ENCODE measurements at regions not wholly inside any gene's neighbourhood (a gene's known extent, or its start where the extent isn't known, plus 50 kb on each side); places are given as distances from the start of the nearest gene placed in this dataset.
A peak's percentile ranks its signal among the peaks of the same experiment; 100 is the strongest.

DNA sequence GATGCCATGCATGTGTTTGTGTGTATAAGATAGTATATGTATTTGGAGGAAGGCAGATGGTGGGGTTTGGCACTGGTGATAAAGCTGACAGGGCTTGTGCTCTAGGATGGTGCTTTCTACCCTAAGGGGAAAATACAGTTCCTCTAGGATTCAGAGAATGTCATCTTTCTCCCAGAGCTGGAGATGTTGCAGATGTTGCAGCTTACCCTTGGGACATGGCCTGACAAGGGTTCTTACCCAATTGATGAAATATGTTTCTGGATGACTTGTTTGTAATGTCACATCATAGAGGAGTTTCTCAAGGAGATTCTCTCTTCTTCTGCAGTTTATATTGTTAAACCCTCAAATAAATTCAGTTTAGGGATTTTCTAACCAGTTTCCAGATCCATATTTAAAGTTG, 52.5 kb upstream of the PITX2 start:
- DNase-seq (ENCODE audit: low spot score), result no peak

GRCh38 chr4:110676241-110676640, 53.4 kb upstream of the PITX2 start:
- DNase-seq (ENCODE audit: low spot score), result no peak

DNA sequence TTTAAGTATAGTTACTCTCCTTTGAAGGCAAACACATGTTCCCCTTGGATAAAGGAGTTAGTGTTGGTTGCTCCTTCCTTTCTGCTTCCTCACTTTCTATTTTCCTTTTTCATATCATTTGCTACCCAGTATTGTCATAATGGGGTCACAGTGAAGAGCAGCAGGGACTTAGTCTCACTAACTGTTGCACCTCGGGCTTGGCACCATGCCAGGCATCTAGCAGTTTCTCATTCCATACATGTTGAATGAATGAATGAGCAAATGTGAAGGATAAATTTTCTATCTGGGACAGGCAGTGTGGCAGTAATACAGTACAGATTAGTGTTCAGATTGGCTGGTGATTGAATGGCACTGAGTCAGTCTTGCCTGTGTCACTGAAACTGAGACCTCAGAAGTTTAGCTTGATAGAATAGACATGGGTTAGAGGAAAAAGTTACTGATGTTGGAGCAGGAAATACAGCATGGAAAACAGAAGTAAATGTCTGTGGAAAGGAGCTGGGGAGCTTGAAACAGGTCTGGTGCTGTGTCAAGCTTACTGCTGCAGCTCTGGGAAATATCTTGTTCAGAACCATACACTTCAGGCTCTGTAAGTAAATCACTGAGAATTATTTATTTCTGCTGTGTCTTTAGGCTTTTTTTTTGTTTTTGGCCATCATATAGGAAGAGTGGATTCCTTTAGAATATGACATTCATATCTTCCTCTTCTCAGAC, 55.8 kb upstream of the PITX2 start:
- DNase-seq (ENCODE audit: low spot score), result no peak

DNA sequence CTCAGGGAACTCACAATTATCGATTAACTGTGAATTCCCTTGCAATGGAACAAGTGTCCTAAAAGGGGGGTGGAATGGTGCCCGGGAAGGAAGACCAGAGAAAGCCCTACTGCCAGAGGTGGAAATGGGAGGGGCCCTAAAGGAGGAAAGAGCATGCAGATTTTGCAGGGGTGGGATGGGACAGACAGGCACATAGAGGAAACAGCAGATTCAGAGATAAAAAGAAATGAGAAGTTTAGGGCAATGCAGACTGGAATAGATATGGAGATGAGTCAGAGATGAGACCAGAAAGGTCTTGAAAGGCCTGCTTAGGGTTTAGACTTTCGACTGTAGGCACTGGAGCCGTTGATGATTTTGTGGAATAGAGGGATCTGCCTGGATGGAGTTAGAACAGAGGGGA, 57.4 kb upstream of the PITX2 start:
- no peak for DNase-seq (ENCODE audit: low spot score)

GRCh38 chr4:110681381-110681780, 58.5 kb upstream of the PITX2 start:
- DNase-seq (ENCODE audit: low spot score), result no peak

DNA sequence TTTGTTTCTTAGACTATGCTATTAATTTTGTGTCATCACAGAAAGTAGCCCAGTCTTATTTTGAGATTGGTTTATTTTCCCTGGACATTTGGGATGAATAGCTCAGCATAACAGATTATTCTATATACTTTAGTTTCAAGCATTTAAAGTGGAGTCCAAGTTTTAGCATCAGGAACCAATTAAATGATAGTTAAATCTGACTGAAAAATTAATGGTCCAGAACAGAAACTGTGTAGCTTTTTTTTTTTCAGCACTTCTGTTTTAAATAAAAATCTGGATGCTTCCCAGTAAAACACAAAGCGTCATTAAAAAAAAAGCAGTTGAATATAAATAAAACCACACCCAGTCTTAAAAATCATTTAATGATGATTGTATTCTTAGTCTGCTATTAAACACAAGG, 59.4 kb upstream of the PITX2 start:
- DNase-seq (ENCODE audit: low spot score), result no peak

GRCh38 chr4:110683601-110684000, 60.7 kb upstream of the PITX2 start:
- no peak for DNase-seq (ENCODE audit: low spot score)

- no peak for DNase-seq (ENCODE audit: low spot score)
Measured at GRCh38 chr4:110702326-110702725, 79.4 kb upstream of the PITX2 start.

GRCh38 chr4:110704748-110705439, 82.0 kb upstream of the PITX2 start:
- no peak for DNase-seq (ENCODE audit: low spot score)

GRCh38 chr4:110705440-110705782, 82.5 kb upstream of the PITX2 start:
- DNase-seq (ENCODE audit: low spot score), result no peak

DNA sequence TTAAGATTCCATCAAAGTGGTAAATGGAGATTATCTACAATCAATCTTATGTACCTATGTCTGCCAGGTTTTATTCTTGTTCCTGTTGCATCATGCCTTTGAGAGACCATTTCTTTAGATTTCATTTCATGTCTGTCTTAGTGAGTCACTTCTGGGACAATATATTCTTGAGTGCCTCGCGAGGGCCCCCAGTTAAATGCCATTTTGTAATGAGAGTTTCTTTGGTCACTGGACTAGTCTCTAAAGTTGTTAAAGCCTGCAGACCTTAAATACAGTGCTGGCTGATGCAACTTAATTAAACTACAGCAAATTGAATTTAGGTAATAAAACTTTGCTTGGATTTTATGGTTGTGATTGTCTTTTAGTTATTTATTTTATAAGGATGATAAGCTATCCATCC, 87.2 kb upstream of the PITX2 start:
- DNase-seq (ENCODE audit: low spot score), result no peak

- no peak for DNase-seq (ENCODE audit: low spot score)
Measured at GRCh38 chr4:110712486-110712885, 89.6 kb upstream of the PITX2 start.

DNA sequence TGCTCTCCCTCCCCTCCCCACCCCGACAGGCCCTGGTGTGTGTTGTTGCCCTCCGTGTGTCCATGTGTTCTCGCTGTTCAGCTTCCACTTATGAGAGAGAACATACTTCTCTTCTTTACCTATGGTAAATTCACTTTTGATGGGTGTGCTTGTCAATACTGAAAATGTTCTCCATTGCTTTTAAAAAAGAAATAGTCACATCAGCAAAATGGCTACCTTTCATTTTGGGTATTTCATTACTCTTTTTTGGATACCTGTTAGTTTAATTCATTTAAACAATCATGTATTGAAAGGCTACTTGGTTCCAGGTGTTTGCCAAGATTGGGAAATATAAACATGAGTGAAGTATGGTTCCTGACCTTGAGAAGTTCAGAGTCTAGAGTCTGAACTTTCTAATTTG, 107.4 kb upstream of the PITX2 start:
- DNase-seq (ENCODE audit: low spot score), result no peak

- DNase-seq (ENCODE audit: low spot score), result no peak
Measured at GRCh38 chr4:110733901-110734300, 111.0 kb upstream of the PITX2 start.

GRCh38 chr4:110735686-110736085, 112.8 kb upstream of the PITX2 start:
- DNase-seq (ENCODE audit: low spot score), result no peak

- no peak for DNase-seq (ENCODE audit: low spot score)
Measured at GRCh38 chr4:110737931-110738330, 115.1 kb upstream of the PITX2 start.

DNA sequence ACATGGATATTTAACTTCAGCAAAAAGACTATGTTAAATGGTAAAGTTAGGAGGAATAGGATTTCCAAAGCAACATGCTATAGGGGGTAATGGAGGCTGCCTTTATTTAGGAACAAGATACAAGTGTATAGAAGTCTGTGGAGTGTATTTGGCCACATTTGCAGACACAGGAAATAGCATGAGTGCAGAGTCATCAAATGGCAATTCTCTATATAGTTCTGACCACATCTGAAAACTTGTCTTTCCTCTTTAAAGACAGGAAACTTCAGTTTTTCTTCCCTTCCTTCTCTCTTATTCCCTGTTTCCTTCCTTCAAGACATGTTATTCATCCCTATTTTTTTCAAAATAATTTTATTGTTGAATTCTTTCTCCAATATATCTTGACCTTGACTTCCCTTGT, 119.3 kb upstream of the PITX2 start:
- no peak for DNase-seq (ENCODE audit: low spot score)

DNA sequence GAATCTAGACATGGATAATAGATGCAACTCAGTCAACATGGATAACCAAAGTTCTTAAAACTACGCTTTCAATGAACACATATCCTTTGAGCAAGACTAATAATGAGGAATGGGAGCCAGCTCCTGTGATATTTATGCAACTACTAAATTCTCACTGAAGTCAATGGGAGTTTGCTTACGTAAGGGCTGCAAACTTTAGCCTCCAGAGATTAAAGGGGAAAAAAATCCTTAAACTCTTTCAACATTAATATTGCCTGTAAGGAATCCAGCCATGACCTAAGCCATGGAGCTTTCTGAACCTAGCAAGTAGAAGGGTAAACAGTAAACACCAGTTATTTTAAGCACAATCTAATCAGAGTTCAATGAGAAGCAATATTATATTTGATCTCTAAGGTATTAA, 125.2 kb upstream of the PITX2 start:
- DNase-seq (ENCODE audit: low spot score), result no peak

GRCh38 chr4:110751183-110751582, 128.3 kb upstream of the PITX2 start:
- no peak for DNase-seq (ENCODE audit: low spot score)

DNA sequence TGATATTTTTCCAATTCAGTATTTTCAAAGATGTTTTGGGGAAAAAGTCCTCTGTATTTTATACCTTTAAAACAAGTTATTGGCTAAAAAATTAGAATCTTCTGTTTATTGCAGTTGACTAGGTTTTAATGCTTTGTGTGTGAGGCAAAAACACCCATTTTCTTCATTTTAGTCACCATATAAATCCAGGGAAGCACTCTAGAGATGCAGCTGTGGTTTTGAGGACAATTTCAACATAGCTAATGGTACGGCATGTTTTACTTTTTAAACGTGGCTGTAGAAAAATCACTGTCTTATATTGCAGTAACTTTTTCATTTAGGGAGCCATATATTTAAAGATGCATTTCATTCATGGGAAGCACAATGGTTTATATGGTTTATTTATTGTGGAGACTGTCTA, 129.1 kb upstream of the PITX2 start:
- no peak for DNase-seq (ENCODE audit: low spot score)

GRCh38 chr4:110753466-110753865, 130.6 kb upstream of the PITX2 start:
- peak; percentile 7 for DNase-seq (ENCODE audit: low spot score)

DNA sequence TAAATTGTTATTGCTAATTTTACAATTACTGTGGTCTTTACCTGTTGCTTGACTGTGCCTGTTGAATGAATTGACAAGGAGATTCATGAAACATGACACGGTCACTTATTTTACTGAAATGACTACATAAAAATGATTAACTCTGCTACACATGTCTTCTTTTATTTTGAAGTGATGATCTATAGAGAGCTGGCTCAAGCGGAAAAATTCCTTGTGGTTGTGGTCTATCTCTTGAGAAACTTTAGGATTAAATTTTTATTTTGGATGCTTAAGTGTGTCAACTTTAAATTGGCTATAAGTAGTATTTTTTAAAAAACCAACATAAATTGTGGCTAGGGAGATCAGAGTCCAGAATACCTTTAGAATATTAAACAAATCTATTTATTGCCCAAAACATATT, 131.8 kb upstream of the PITX2 start:
- DNase-seq (ENCODE audit: low spot score), result no peak

DNA sequence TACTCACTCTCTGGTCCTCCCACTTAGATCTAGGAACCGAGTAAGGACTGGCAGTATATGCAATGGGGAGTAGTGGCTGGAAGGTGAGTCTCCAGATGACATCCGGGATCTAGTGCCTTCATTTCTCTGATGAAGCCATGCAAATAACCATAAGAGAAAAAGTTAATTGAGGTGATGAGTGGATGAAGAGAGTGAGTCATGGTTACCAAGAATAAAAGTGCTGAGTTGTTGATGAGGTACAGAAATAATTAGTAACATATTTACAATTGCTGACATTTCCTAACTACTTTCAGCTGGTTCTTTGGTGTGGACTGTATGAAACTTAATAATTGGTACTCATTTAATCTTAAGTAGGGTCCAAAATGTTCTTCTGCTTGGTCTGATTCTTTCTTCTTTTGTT, 146.7 kb upstream of the PITX2 start:
- DNase-seq (ENCODE audit: low spot score), result no peak

- no peak for DNase-seq (ENCODE audit: low spot score)
Measured at GRCh38 chr4:110770353-110770752, 147.5 kb upstream of the PITX2 start.

All from GM03348 (cell line).